A673 (cell line): ENCODE measurements at regions not wholly inside any gene's neighbourhood (a gene's known extent, or its start where the extent isn't known, plus 50 kb on each side); places are given as distances from the start of the nearest gene placed in this dataset.

Experiments
- EZH2 ChIP-seq: fragments of 200-600 bp; sonication (generic); IDR thresholded peaks from 2 replicates; pipeline ENCODE4 v1.6.1; 2017; ENCODE audit warnings: borderline replicate concordance, low read depth, mild to moderate bottlenecking, mixed read lengths, antibody characterized with exemption, low read length; ENCODE audit not compliant: poor library complexity, severe bottlenecking
- TF ChIP-seq, protein P1 (sequence below): fragments of 300-800, 200-600 bp; sonication (generic); conservative IDR thresholded peaks from 2 replicates; pipeline ENCODE4 v1.5.1; 2017; ENCODE audit warnings: low read depth, mild to moderate bottlenecking, antibody characterized with exemption, low read length, moderate library complexity, mixed read lengths

DNA sequence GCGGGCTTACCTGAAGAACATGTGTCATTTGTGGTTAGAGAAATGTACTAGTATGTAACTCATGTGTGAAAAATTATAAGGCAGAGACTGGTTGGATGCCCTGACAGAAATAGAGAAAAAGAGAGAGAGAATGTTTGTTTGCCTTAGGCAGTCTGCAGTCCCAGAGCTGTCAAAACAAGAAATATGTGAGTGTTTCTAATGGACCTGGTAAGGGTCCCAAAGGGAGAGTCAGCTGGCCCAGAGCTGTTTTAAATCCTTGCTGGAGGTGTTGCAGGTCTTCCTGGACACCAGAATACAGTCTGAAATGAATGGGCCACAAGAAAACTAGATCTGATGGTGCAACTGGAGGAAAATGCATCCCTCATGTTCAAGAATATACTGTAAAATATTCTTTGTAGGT is 158.3 kb upstream of the OGFRL1 start:
- TF ChIP-seq, protein P1, sequence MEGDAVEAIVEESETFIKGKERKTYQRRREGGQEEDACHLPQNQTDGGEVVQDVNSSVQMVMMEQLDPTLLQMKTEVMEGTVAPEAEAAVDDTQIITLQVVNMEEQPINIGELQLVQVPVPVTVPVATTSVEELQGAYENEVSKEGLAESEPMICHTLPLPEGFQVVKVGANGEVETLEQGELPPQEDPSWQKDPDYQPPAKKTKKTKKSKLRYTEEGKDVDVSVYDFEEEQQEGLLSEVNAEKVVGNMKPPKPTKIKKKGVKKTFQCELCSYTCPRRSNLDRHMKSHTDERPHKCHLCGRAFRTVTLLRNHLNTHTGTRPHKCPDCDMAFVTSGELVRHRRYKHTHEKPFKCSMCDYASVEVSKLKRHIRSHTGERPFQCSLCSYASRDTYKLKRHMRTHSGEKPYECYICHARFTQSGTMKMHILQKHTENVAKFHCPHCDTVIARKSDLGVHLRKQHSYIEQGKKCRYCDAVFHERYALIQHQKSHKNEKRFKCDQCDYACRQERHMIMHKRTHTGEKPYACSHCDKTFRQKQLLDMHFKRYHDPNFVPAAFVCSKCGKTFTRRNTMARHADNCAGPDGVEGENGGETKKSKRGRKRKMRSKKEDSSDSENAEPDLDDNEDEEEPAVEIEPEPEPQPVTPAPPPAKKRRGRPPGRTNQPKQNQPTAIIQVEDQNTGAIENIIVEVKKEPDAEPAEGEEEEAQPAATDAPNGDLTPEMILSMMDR, result no peak
- no peak for TF ChIP-seq EZH2
